Cerebellar nuclear complex (tissue), 1 donor: ENCODE measurements at regions not wholly inside any gene's neighbourhood (a gene's known extent, or its start where the extent isn't known, plus 50 kb on each side); places are given as distances from the start of the nearest gene placed in this dataset.

Experiments used
- DNase-seq, 2 experiments: peaks; one replicate each; lab custom pipeline; 2025; lab: John Stamatoyannopoulos, UW

DNA sequence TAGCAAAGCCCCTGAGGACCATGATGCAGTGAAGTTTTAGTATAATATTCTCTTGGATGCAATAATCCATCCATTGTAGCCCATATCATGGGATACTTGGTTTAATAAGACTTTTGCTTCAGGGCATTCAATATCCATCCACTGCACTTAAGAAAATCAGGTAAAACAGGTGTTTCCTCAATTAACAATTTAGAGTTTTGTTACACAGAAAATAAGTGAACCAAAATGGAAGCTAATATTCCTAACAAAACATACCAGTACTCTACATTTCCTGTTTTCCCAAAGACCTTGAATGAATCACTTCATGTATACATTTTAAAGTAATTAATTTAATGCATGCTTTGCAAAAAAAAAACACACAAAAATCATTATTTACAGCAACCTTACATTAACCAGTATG is 305.6 kb downstream of the NR2F1-AS1 start:
- no peak for DNase-seq

- no peak for DNase-seq
Measured at GRCh38 chr5:93274291-93274690, 306.7 kb downstream of the NR2F1-AS1 start.

- no peak for DNase-seq
Measured at GRCh38 chr5:93273176-93273575, 307.8 kb downstream of the NR2F1-AS1 start.

DNA sequence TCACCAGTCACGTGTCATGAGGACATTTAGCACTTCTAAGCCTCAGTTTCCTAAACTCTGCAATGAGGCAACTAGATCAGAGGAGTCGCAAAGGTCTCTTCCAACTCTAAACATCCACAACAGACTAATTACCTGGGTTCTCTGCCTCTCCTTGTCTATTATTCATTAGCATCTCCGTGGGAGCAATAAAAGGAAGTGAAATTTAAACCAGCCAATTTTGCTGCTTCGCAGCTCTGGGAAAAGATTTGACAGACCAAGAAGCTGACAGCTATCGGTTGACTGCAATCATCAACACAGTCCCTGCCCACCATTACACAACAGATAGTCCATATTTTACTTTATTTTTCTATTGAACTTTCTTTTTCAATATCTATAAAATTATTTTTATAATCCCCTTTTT is 308.9 kb downstream of the NR2F1-AS1 start:
- DNase-seq, result no peak

DNA sequence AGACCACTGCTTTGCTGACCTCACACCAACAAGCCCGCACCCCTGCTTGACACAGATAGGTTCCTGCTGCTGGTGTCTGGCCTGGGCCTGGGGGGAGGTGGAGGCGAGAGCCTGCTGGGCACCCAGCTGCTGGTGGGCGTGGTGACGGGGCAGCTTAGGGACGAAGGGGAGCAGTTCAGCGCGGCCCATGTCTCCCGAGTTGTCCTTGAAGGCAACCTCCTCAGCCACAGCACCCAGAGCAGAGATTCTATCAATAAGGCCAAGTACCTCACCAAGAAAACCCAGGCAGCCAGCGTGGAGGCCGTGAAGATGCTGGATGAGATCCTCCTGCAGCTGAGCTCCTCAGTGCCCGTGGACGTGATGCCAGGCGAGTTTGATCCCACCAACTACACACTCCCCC is 313.3 kb downstream of the NR2F1-AS1 start:
- DNase-seq, result no peak

GRCh38 chr5:93267276-93267675 is 313.7 kb downstream of the NR2F1-AS1 start:
- DNase-seq, result no peak

- no peak for DNase-seq
Measured at GRCh38 chr5:93257616-93258015, 323.4 kb downstream of the NR2F1-AS1 start.

- no peak for DNase-seq
Measured at GRCh38 chr5:93255796-93256195, 325.2 kb downstream of the NR2F1-AS1 start.

DNA sequence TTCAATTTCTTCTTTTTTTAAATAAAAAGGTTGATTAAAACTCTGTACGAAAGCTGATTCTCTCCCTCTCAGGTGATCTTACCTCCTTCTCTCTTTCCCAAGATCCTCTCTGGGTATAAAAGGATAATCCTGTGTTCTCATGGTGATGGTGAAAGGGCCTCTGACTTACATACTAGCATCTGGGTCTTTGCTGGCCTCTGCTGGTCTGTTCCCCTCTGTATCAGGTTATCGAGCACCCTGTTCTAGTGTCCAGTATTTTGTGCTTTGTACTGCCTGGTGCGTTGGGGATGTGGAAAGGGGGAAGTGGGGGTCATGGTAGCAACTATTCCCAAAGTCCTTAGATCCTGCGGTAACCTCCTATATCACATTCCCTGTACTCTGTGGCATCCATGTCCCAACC is 328.9 kb downstream of the NR2F1-AS1 start:
- DNase-seq, result no peak

- no peak for DNase-seq
Measured at GRCh38 chr5:93251347-93251746, 329.7 kb downstream of the NR2F1-AS1 start.

- DNase-seq, result no peak
Measured at GRCh38 chr5:93250424-93250823, 330.6 kb downstream of the NR2F1-AS1 start.

- no peak for DNase-seq
Measured at GRCh38 chr5:93249651-93250289, 331.2 kb downstream of the NR2F1-AS1 start.

- DNase-seq, result no peak
Measured at GRCh38 chr5:93247105-93247504, 333.9 kb downstream of the NR2F1-AS1 start.

GRCh38 chr5:93246090-93246855 is 334.7 kb downstream of the NR2F1-AS1 start:
- no peak for DNase-seq

DNA sequence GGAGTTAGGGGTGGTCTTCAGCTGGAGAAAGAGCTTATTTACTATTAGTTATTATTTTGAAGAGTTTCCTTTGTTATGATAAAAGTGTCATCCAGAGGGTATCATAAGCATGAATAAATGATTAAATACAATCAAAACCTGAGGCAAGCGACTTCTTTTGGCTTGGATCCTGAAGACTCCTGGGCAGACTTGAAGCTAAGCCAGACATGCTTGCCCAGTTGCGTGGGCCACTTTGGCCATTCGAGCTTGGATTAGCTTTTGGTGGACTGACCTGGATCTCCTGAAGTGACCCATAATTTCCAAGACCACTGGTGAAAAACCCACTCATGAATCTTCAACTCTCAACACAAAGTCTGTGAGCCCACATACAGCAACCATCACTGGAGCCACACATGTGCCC is 335.8 kb downstream of the NR2F1-AS1 start:
- no peak for DNase-seq

DNA sequence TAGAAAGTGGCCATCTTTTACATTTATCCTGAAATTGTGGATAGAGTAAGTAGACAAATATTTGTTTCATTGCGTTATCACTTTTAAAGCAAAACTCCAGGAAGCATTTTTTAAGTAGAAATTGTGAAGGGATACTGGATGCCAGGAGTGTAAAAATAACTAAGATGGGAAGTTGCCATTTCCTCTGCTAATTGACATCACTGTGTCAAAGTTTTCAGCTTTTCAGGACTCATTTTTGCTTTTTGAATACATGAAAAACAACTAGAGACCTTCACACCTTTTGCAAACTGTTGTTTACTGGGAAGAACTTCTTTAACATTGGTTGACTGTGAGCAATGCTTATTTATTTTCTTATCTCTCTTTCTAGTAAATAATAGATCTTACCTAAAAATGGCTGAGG is 337.5 kb downstream of the NR2F1-AS1 start:
- no peak for DNase-seq

- DNase-seq, result no peak
Measured at GRCh38 chr5:93240228-93240834, 340.7 kb downstream of the NR2F1-AS1 start.

GRCh38 chr5:93236807-93237421 is 344.1 kb downstream of the NR2F1-AS1 start:
- no peak for DNase-seq

DNA sequence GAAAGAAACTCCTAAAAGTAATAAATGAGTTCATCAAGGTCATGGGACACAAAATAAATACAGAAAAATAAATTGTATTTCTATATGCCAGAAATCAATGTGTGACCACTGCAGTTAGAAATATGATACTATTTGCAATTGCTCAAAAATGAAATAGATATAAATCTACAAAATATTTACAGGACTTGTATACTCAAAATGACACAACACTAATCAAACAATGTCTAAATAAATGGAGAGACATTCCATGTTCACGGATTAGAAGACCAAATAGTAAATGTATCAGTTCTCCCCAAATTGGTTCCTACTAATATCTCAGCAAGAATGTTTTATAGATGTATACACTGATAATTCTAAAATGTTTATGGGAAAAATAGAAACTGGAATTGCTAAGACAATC is 345.3 kb downstream of the NR2F1-AS1 start:
- no peak for DNase-seq

DNA sequence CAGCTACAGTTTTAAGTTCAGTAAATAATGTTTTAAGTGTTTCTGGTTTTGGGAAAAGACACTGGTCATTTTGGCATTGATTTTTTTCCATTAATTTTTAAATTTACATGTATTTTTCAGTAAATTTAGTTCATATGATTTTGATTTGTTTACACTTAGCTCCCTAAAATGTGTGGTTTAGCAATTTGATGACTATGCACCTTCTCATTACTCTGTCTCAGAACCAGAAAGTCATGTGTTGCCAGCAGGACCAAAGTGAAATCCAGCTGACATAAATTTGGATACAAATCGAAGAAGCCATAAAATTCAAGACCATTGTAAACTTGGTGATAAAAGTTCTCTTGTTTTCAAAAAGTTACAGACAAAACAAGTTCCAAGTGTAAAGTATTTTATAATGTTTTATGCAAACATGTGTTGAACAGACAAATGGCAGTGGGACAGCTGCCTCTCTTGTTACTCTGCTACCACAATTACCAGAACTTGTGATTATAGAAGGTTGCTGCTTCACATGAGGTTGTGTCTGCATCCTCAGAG is 354.8 kb downstream of the NR2F1-AS1 start:
- DNase-seq, result no peak

GRCh38 chr5:93225748-93226147 is 355.3 kb downstream of the NR2F1-AS1 start:
- no peak for DNase-seq

- no peak for DNase-seq
Measured at GRCh38 chr5:93224624-93225023, 356.4 kb downstream of the NR2F1-AS1 start.

- DNase-seq, result no peak
Measured at GRCh38 chr5:93221773-93222172, 359.2 kb downstream of the NR2F1-AS1 start.
